Caco-2 (cell line): ENCODE measurements at regions not wholly inside any gene's neighbourhood (a gene's known extent, or its start where the extent isn't known, plus 50 kb on each side); places are given as distances from the start of the nearest gene placed in this dataset.

Experiments
- BruUV-seq: library from RNA; stranded (reverse); fragments of 400-500 nt; replicated peaks from 2 replicates; lab custom pipeline; 2021; lab: Mats Ljungman, UMichigan
- CTCF ChIA-PET: fragments of 300-600 bp; sonication (Branson Sonifier 250); formaldehyde crosslinking; loops from one replicate; lab custom pipeline; 2022; ENCODE audit warnings: antibody characterized with exemption; lab: Charles Lee
- POLR2A ChIA-PET: fragments of 300-600 bp; sonication (Branson Sonifier 250); formaldehyde crosslinking; loops from one replicate; lab custom pipeline; 2022; ENCODE audit warnings: antibody characterized with exemption; lab: Charles Lee
- DNase-seq, 2 experiments: peaks; one replicate each; pipeline versions ENCODE4 v3.0.0 to v3.0.0-alpha.2; 2020 to 2022
- H3K27me3 ChIP-seq: replicated peaks from 2 replicates; pipeline ENCODE4 v1.6.0; 2011; ENCODE audit warnings: low read length; ENCODE audit not compliant: control insufficient read depth, insufficient read depth
- H3K36me3 ChIP-seq: 2 replicates; pipeline ENCODE4 v1.5.1; 2011; ENCODE audit warnings: low read length; ENCODE audit not compliant: control insufficient read depth, insufficient read depth
- H3K4me1 ChIP-seq: fragments of 250-450 bp; sonication (Bioruptor Pico); 2 replicates; pipeline ENCODE4 v1.5.1; 2020; ENCODE audit warnings: mild to moderate bottlenecking
- H3K4me3 ChIP-seq: 2 replicates; pipeline ENCODE4 v1.5.1; 2011; ENCODE audit warnings: low read depth, mild to moderate bottlenecking, control low read depth, low read length
- H3K9me3 ChIP-seq: fragments of 250-450 bp; sonication (Bioruptor Pico); 2 replicates; pipeline ENCODE4 v1.5.1; 2020; ENCODE audit warnings: mild to moderate bottlenecking, moderate library complexity
- H3K27ac Mint-ChIP-seq: one replicate; pipeline ENCODE4 v1.8.0; 2022; ENCODE audit warnings: mixed read lengths; ENCODE audit not compliant: unreplicated experiment
- H3K27me3 Mint-ChIP-seq: one replicate; pipeline ENCODE4 v1.8.0; 2022; ENCODE audit warnings: mixed read lengths; ENCODE audit not compliant: insufficient read depth, unreplicated experiment
- H3K36me3 Mint-ChIP-seq: one replicate; pipeline ENCODE4 v1.8.0; 2022; ENCODE audit warnings: mild to moderate bottlenecking, mixed read lengths; ENCODE audit not compliant: insufficient read depth, unreplicated experiment
- H3K4me1 Mint-ChIP-seq: one replicate; pipeline ENCODE4 v1.8.0; 2022; ENCODE audit warnings: low read depth, mixed read lengths; ENCODE audit not compliant: unreplicated experiment
- H3K4me3 Mint-ChIP-seq: one replicate; pipeline ENCODE4 v1.8.0; 2022; ENCODE audit warnings: mild to moderate bottlenecking, moderate library complexity, mixed read lengths; ENCODE audit not compliant: unreplicated experiment
- H3K9me3 Mint-ChIP-seq: one replicate; pipeline ENCODE4 v1.8.0; 2022; ENCODE audit warnings: mixed read lengths; ENCODE audit not compliant: unreplicated experiment
- CTCF ChIP-seq, 2 experiments: fragments of 200-600 bp in 1 of 2; IDR thresholded peaks; 1 replicate in 1 of 2; 2 replicates in 1 of 2; pipeline versions ENCODE4 v1.5.1 to v1.8.0; 2011 to 2022; ENCODE audit warnings: antibody characterized with exemption in 1 of 2, control low read depth in 1 of 2, inconsistent platforms in 1 of 2, low read depth in 1 of 2, low read length in 1 of 2, mild to moderate bottlenecking in 1 of 2, moderate library complexity in 1 of 2; ENCODE audit not compliant: insufficient read depth in 1 of 2, severe bottlenecking in 1 of 2, unreplicated experiment in 1 of 2
- intact Hi-C: fragments of 100-400 bp; cut with micrococcal nuclease; formaldehyde crosslinking; loops from one replicate; pipeline ENCODE4 v1.10.0; 2022; ENCODE audit not compliant: unreplicated experiment

- BruUV-seq, result no TSS peak
- no peaks in the 10 kb centered on the region for H3K36me3 Mint-ChIP-seq
- H3K9me3 ChIP-seq, result no peaks in the 10 kb centered on the region
- H3K27me3 Mint-ChIP-seq, result peaks cover 10% of the 10 kb centered on the region
- no peaks in the 10 kb centered on the region for H3K4me1 Mint-ChIP-seq
- no peaks in the 10 kb centered on the region for H3K4me1 ChIP-seq
- no peak for TF ChIP-seq CTCF (IDR thresholded peaks at IDR 0.05; ENCODE audit: insufficient read depth in 1 of 2, low read depth in 1 of 2, low read length in 1 of 2, severe bottlenecking in 1 of 2, unreplicated experiment in 1 of 2)
- H3K4me3 ChIP-seq, result no peak overlapping the region
- H3K9me3 Mint-ChIP-seq, result no peaks in the 10 kb centered on the region
- H3K27me3 ChIP-seq, result no peaks in the 10 kb centered on the region
- ChIA-PET CTCF (no interaction called here), POLR2A (no interaction called here)
- H3K4me3 Mint-ChIP-seq, result no peak overlapping the region
- intact Hi-C loops, result no loop called here
- no peaks in the 10 kb centered on the region for H3K36me3 ChIP-seq
- no peak for DNase-seq
- no peak overlapping the region for H3K27ac Mint-ChIP-seq
Measured at GRCh38 chr5:72741805-72742204, 74.7 kb upstream of the TNPO1 start.

- intact Hi-C loops, result no loop called here
- no peak overlapping the region for H3K27ac Mint-ChIP-seq
- Histone ChIP-seq H3K27me3 (no peaks in the 10 kb centered on the region), H3K4me1 (no peaks in the 10 kb centered on the region), H3K9me3 (no peaks in the 10 kb centered on the region), H3K4me3 (no peak overlapping the region), H3K36me3 (no peaks in the 10 kb centered on the region)
- DNase-seq, result no peak
- H3K4me1 Mint-ChIP-seq, result no peaks in the 10 kb centered on the region
- BruUV-seq, result no TSS peak
- H3K4me3 Mint-ChIP-seq, result no peak overlapping the region
- peaks cover 12% of the 10 kb centered on the region for H3K27me3 Mint-ChIP-seq
- TF ChIP-seq CTCF (IDR thresholded peaks at IDR 0.05; ENCODE audit: insufficient read depth in 1 of 2, low read depth in 1 of 2, low read length in 1 of 2, severe bottlenecking in 1 of 2, unreplicated experiment in 1 of 2), result no peak
- no peaks in the 10 kb centered on the region for H3K9me3 Mint-ChIP-seq
- H3K36me3 Mint-ChIP-seq, result no peaks in the 10 kb centered on the region
- ChIA-PET CTCF (no interaction called here), POLR2A (no interaction called here)
Measured at GRCh38 chr5:72733810-72734209, 82.7 kb upstream of the TNPO1 start.

GRCh38 chr5:72723581-72723980 is 92.9 kb upstream of the TNPO1 start:
- Mint-ChIP-seq H3K36me3 (no peaks in the 10 kb centered on the region), H3K4me3 (no peak overlapping the region), H3K27me3 (no peaks in the 10 kb centered on the region), H3K4me1 (no peaks in the 10 kb centered on the region), H3K9me3 (no peaks in the 10 kb centered on the region), H3K27ac (no peak overlapping the region)
- DNase-seq, result no peak
- no peak overlapping the region for H3K4me3 ChIP-seq
- H3K36me3 ChIP-seq, result no peaks in the 10 kb centered on the region
- no peak for TF ChIP-seq CTCF (IDR thresholded peaks at IDR 0.05; ENCODE audit: insufficient read depth in 1 of 2, low read depth in 1 of 2, low read length in 1 of 2, severe bottlenecking in 1 of 2, unreplicated experiment in 1 of 2)
- BruUV-seq, result no TSS peak
- H3K9me3 ChIP-seq, result 0 out of 2 replicates have a peak, but pooled peaks cover 2% of the 10 kb centered on the region
- POLR2A ChIA-PET, result interaction anchor here (0.7 kb wide), 1 partner anchor 53 kb away, joined by 4 read pairs; no protein-coding TSS in a partner anchor
- H3K4me1 ChIP-seq, result no peaks in the 10 kb centered on the region
- CTCF ChIA-PET, result no interaction called here
- intact Hi-C loops, result no loop called here
- no peaks in the 10 kb centered on the region; the same call in 1 of the 2 replicates for H3K27me3 ChIP-seq
